ENCODE measurements at regions not wholly inside any gene's neighbourhood (a gene's known extent, or its start where the extent isn't known, plus 50 kb on each side); places are given as distances from the start of the nearest gene placed in this dataset.

DNA sequence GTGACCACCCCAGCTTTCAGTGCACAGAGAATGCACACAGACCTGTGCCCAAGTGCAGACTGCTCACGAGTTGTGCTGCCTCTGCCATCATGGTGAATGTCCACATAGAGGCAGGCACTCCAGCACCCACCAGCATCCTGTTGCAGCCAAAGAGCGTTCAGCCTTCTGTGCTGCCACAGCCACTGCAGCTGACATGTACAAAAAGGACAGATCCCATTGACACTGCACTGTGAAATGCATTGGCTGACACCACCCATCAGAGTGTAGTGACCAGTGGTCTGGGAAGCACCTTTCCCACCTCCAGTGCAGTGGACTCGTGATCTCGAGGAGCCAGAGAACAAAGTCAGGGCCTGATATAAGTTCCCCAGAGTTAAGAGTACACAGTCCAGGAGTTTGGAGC, 260.3 kb downstream of the RAP2B start:
- TF ChIP-seq, protein P1, sequence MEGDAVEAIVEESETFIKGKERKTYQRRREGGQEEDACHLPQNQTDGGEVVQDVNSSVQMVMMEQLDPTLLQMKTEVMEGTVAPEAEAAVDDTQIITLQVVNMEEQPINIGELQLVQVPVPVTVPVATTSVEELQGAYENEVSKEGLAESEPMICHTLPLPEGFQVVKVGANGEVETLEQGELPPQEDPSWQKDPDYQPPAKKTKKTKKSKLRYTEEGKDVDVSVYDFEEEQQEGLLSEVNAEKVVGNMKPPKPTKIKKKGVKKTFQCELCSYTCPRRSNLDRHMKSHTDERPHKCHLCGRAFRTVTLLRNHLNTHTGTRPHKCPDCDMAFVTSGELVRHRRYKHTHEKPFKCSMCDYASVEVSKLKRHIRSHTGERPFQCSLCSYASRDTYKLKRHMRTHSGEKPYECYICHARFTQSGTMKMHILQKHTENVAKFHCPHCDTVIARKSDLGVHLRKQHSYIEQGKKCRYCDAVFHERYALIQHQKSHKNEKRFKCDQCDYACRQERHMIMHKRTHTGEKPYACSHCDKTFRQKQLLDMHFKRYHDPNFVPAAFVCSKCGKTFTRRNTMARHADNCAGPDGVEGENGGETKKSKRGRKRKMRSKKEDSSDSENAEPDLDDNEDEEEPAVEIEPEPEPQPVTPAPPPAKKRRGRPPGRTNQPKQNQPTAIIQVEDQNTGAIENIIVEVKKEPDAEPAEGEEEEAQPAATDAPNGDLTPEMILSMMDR (conservative IDR thresholded peaks at IDR 0.05; ENCODE audit: low read length): no peak
- no peak for TF ChIP-seq EZH2phosphoT487 (IDR thresholded peaks at IDR 0.05; ENCODE audit: borderline replicate concordance)
